ENCODE measurements at regions not wholly inside any gene's neighbourhood (a gene's known extent, or its start where the extent isn't known, plus 50 kb on each side); places are given as distances from the start of the nearest gene placed in this dataset.
"Not testable (repeated sequence)": the region's sequence is repeated elsewhere in the genome, so short reads cannot be mapped to it uniquely, and the experiment has no call there.

DNA sequence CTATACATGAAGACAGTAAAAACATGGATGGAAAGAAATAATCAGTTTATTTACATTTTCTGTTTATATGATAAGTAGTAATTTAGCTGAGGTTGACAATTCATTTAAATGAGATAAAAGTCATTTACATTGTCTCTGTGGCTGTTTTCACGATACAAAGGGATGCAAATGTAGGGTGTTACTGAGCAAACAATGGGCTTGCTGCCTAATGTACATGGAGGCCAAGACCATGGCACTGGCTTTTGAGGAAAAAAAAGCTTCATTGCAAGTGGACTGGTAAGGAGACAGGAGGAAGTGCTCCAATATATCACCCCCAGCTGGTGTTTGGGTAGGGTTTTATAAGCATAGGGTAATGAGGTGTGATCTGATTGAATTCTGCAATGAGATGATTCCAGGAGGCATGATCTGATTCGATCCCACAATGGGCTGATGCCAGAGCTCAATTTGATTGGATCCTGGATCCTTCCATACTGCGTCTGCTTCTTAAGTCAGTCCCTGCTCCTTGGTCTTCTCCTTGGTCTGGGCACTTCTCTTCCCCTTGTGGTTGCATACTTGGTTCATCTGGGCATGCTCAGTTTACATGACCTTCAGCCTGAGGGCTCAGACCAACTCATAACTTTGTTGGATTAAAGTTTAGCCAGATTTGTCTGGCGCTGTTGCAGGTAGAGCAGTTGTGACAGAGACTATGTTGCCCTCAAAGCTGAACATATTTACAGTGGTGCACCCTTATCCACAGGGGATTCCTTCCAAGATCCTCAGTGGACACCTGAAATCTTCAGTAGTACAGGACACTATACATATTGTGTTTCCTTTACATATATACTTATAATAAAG, 181.2 kb downstream of the SPATA31A6 start:
- TF ChIP-seq, protein P1, sequence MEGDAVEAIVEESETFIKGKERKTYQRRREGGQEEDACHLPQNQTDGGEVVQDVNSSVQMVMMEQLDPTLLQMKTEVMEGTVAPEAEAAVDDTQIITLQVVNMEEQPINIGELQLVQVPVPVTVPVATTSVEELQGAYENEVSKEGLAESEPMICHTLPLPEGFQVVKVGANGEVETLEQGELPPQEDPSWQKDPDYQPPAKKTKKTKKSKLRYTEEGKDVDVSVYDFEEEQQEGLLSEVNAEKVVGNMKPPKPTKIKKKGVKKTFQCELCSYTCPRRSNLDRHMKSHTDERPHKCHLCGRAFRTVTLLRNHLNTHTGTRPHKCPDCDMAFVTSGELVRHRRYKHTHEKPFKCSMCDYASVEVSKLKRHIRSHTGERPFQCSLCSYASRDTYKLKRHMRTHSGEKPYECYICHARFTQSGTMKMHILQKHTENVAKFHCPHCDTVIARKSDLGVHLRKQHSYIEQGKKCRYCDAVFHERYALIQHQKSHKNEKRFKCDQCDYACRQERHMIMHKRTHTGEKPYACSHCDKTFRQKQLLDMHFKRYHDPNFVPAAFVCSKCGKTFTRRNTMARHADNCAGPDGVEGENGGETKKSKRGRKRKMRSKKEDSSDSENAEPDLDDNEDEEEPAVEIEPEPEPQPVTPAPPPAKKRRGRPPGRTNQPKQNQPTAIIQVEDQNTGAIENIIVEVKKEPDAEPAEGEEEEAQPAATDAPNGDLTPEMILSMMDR (IDR thresholded peaks at IDR 0.05; ENCODE audit: insufficient read depth, low read length, poor library complexity, severe bottlenecking): not testable (repeated sequence)
- TF ChIP-seq EZH2phosphoT487 (conservative IDR thresholded peaks at IDR 0.05; ENCODE audit: low read length): not testable (repeated sequence)
